Neural cell (in vitro differentiated cells): ENCODE measurements at regions not wholly inside any gene's neighbourhood (a gene's known extent, or its start where the extent isn't known, plus 50 kb on each side); places are given as distances from the start of the nearest gene placed in this dataset.

Experiments
- H2AFZ ChIP-seq: fragments of 200-600, 300-800 bp; sonication (generic), shearing (Covaris generic); 2 replicates; pipeline ENCODE4 v1.6.0; 2014; ENCODE audit warnings: low read depth, mild to moderate bottlenecking, antibody characterized with exemption, low read length, moderate library complexity
- H3F3A ChIP-seq: fragments of 200-600 bp; shearing (Covaris generic); 2 replicates; pipeline ENCODE4 v1.6.1; 2016; ENCODE audit warnings: mild to moderate bottlenecking, moderate library complexity, mixed read lengths, antibody characterized with exemption, low read length; ENCODE audit not compliant: insufficient read depth, poor library complexity, severe bottlenecking
- H3K27ac ChIP-seq: fragments of 200-600, 300-800 bp; sonication (generic), shearing (Covaris generic); 2 replicates; pipeline ENCODE4 v1.5.1; 2014; ENCODE audit warnings: mild to moderate bottlenecking, low read length, moderate library complexity
- H3K27me3 ChIP-seq: fragments of 300-800, 200-600 bp; sonication (generic), shearing (Covaris generic); 2 replicates; pipeline ENCODE4 v1.6.0; 2014; ENCODE audit warnings: mild to moderate bottlenecking, low read depth, low read length, moderate library complexity; ENCODE audit not compliant: insufficient read depth
- H3K36me3 ChIP-seq: fragments of 300-800, 200-600 bp; sonication (generic), shearing (Covaris generic); 2 replicates; pipeline ENCODE4 v1.5.1; 2014; ENCODE audit warnings: mild to moderate bottlenecking, antibody characterized with exemption, low read length, moderate library complexity; ENCODE audit not compliant: insufficient read depth
- H3K4me2 ChIP-seq: fragments of 300-800, 200-600 bp; sonication (generic), shearing (Covaris generic); 2 replicates; pipeline ENCODE4 v1.6.0; 2014; ENCODE audit warnings: mild to moderate bottlenecking, low read length
- H3K4me3 ChIP-seq: fragments of 300-800, 200-600 bp; sonication (generic), shearing (Covaris generic); 2 replicates; pipeline ENCODE4 v1.5.1; 2014; ENCODE audit warnings: mild to moderate bottlenecking, low read length, moderate library complexity
- H3K79me2 ChIP-seq: fragments of 200-600 bp; shearing (Covaris generic); replicated peaks from 2 replicates; pipeline ENCODE4 v1.6.0; 2014; ENCODE audit warnings: mild to moderate bottlenecking, low read length, moderate library complexity; ENCODE audit not compliant: insufficient read depth
- H3K9ac ChIP-seq: fragments of 300-800, 200-600 bp; sonication (generic), shearing (Covaris generic); 2 replicates; pipeline ENCODE4 v1.6.1; 2016; ENCODE audit warnings: mild to moderate bottlenecking, low read length, mixed read lengths
- H3K9me2 ChIP-seq: fragments of 200-600 bp; shearing (Covaris generic); 2 replicates; pipeline ENCODE4 v1.6.1; 2016; ENCODE audit warnings: mild to moderate bottlenecking, low read length, mixed read lengths; ENCODE audit not compliant: insufficient read depth
- H3K9me3 ChIP-seq: fragments of 200-600, 300-800 bp; sonication (generic), shearing (Covaris generic); 2 replicates; pipeline ENCODE4 v1.6.1; 2016; ENCODE audit warnings: mild to moderate bottlenecking, mixed run types, low read length, moderate library complexity, mixed read lengths
- H4K20me1 ChIP-seq: fragments of 200-600 bp; shearing (Covaris generic); 2 replicates; pipeline ENCODE4 v1.6.1; 2016; ENCODE audit warnings: mild to moderate bottlenecking, mixed run types; ENCODE audit not compliant: insufficient read depth
- EP300 ChIP-seq: fragments of 450-650 bp; conservative IDR thresholded peaks from 2 replicates; pipeline ENCODE4 v1.6.1; 2014; ENCODE audit warnings: antibody characterized with exemption, mild to moderate bottlenecking, moderate library complexity; ENCODE audit not compliant: poor library complexity, severe bottlenecking
- EZH2 ChIP-seq: fragments of 200-600, 300-800 bp; shearing (Covaris generic), sonication (generic); IDR thresholded peaks from 2 replicates; pipeline ENCODE4 v1.6.1; 2014; ENCODE audit warnings: antibody characterized with exemption, low read length, borderline replicate concordance, mild to moderate bottlenecking; ENCODE audit not compliant: insufficient read depth, poor library complexity, severe bottlenecking
- MXI1 ChIP-seq: fragments of 450-650 bp; conservative IDR thresholded peaks from 2 replicates; pipeline ENCODE4 v1.6.1; 2014; ENCODE audit warnings: antibody characterized with exemption, mild to moderate bottlenecking; ENCODE audit not compliant: poor library complexity, severe bottlenecking
- POLR2AphosphoS5 ChIP-seq: IDR thresholded peaks from 2 replicates; pipeline ENCODE4 v1.6.1; 2012
- RAD21 ChIP-seq: fragments of 450-650 bp; conservative IDR thresholded peaks from 2 replicates; pipeline ENCODE4 v1.6.1; 2014; ENCODE audit warnings: antibody characterized with exemption, mild to moderate bottlenecking, moderate library complexity
- SMC3 ChIP-seq: fragments of 450-650 bp; conservative IDR thresholded peaks from 2 replicates; pipeline ENCODE4 v1.6.1; 2014; ENCODE audit warnings: antibody characterized with exemption, mild to moderate bottlenecking, moderate library complexity; ENCODE audit not compliant: poor library complexity
- TAF1 ChIP-seq: IDR thresholded peaks from 2 replicates; pipeline ENCODE4 v1.6.1; 2012; ENCODE audit warnings: low read depth
- TF ChIP-seq, protein P1 (sequence below): fragments of 450-650 bp; IDR thresholded peaks from 2 replicates; pipeline ENCODE4 v1.5.1; 2014; ENCODE audit warnings: antibody characterized with exemption, mild to moderate bottlenecking, moderate library complexity; ENCODE audit not compliant: poor library complexity, severe bottlenecking
- TF ChIP-seq, protein P2 (sequence below): IDR thresholded peaks from 2 replicates; pipeline ENCODE4 v1.6.1; 2012; ENCODE audit warnings: borderline replicate concordance

DNA sequence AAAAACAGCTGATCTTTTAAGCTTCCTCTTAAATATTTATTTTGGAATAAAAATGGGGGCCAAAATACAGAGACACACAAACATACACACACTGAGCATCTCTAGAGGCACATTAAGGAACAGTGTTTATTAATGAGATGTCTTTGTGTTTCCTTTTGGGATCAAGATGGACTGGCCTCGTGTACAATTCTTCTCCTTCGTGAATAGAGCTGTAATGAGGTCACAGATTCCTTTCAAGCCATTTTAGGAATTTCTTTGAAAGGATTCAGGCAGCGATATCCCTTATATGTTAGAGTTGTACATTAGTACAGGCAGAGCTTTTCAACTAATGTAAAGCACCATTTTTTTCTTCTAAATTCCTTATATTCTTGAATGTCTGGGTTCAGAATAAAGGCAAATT, 295.7 kb downstream of the CHRM3 start:
- no peaks in the 10 kb centered on the region for H3F3A ChIP-seq
- no peak overlapping the region for H3K9ac ChIP-seq
- no peaks in the 10 kb centered on the region for H3K27me3 ChIP-seq
- H3K4me2 ChIP-seq, result no peak overlapping the region
- H2AFZ ChIP-seq, result no peak overlapping the region
- no peaks in the 10 kb centered on the region for H3K36me3 ChIP-seq
- H3K9me3 ChIP-seq, result no peaks in the 10 kb centered on the region
- H4K20me1 ChIP-seq, result no peaks in the 10 kb centered on the region
- H3K27ac ChIP-seq, result no peak overlapping the region
- H3K9me2 ChIP-seq, result no peaks in the 10 kb centered on the region
- TF ChIP-seq EP300 (no peak), RAD21 (no peak), EZH2 (no peak), SMC3 (no peak), TAF1 (no peak), MXI1 (no peak), POLR2AphosphoS5 (no peak)
- TF ChIP-seq, protein P1, sequence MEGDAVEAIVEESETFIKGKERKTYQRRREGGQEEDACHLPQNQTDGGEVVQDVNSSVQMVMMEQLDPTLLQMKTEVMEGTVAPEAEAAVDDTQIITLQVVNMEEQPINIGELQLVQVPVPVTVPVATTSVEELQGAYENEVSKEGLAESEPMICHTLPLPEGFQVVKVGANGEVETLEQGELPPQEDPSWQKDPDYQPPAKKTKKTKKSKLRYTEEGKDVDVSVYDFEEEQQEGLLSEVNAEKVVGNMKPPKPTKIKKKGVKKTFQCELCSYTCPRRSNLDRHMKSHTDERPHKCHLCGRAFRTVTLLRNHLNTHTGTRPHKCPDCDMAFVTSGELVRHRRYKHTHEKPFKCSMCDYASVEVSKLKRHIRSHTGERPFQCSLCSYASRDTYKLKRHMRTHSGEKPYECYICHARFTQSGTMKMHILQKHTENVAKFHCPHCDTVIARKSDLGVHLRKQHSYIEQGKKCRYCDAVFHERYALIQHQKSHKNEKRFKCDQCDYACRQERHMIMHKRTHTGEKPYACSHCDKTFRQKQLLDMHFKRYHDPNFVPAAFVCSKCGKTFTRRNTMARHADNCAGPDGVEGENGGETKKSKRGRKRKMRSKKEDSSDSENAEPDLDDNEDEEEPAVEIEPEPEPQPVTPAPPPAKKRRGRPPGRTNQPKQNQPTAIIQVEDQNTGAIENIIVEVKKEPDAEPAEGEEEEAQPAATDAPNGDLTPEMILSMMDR, result no peak
- TF ChIP-seq, protein P2, sequence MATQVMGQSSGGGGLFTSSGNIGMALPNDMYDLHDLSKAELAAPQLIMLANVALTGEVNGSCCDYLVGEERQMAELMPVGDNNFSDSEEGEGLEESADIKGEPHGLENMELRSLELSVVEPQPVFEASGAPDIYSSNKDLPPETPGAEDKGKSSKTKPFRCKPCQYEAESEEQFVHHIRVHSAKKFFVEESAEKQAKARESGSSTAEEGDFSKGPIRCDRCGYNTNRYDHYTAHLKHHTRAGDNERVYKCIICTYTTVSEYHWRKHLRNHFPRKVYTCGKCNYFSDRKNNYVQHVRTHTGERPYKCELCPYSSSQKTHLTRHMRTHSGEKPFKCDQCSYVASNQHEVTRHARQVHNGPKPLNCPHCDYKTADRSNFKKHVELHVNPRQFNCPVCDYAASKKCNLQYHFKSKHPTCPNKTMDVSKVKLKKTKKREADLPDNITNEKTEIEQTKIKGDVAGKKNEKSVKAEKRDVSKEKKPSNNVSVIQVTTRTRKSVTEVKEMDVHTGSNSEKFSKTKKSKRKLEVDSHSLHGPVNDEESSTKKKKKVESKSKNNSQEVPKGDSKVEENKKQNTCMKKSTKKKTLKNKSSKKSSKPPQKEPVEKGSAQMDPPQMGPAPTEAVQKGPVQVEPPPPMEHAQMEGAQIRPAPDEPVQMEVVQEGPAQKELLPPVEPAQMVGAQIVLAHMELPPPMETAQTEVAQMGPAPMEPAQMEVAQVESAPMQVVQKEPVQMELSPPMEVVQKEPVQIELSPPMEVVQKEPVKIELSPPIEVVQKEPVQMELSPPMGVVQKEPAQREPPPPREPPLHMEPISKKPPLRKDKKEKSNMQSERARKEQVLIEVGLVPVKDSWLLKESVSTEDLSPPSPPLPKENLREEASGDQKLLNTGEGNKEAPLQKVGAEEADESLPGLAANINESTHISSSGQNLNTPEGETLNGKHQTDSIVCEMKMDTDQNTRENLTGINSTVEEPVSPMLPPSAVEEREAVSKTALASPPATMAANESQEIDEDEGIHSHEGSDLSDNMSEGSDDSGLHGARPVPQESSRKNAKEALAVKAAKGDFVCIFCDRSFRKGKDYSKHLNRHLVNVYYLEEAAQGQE, result no peak
- no peak overlapping the region for H3K4me3 ChIP-seq
- H3K79me2 ChIP-seq, result no peaks in the 10 kb centered on the region

DNA sequence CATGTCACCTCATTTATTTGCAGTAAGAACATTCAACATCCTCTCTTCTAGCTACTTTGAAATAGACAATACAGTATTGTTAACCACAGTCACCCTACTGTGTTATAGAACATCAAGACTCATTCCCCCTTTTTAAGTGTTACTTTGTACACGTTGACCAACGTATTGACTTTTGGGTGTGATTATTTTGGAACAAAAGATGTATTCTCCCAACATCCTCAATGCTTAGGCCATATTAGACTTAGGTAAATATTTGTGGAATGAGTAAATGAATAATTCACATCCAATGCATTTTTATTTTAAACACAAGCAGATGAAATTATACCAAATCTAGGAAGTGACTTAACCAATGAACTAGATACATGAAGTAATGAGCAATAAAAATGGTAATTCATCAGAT, 296.6 kb downstream of the CHRM3 start:
- Histone ChIP-seq H3K9me2 (no peaks in the 10 kb centered on the region), H3K9me3 (no peaks in the 10 kb centered on the region), H3K79me2 (no peaks in the 10 kb centered on the region), H2AFZ (no peak overlapping the region), H3K4me2 (no peak overlapping the region), H3K4me3 (no peak overlapping the region), H4K20me1 (no peaks in the 10 kb centered on the region), H3K36me3 (no peaks in the 10 kb centered on the region), H3K9ac (no peak overlapping the region), H3F3A (no peaks in the 10 kb centered on the region), H3K27ac (no peak overlapping the region), H3K27me3 (no peaks in the 10 kb centered on the region)
- TF ChIP-seq, protein P2, result no peak
- TF ChIP-seq EZH2, result no peak
- TF ChIP-seq MXI1, result no peak
- no peak for TF ChIP-seq TAF1
- TF ChIP-seq, protein P1, result no peak
- no peak for TF ChIP-seq EP300
- no peak for TF ChIP-seq SMC3
- no peak for TF ChIP-seq RAD21
- TF ChIP-seq POLR2AphosphoS5, result no peak
